ENCODE measurements at regions not wholly inside any gene's neighbourhood (a gene's known extent, or its start where the extent isn't known, plus 50 kb on each side); places are given as distances from the start of the nearest gene placed in this dataset.

DNA sequence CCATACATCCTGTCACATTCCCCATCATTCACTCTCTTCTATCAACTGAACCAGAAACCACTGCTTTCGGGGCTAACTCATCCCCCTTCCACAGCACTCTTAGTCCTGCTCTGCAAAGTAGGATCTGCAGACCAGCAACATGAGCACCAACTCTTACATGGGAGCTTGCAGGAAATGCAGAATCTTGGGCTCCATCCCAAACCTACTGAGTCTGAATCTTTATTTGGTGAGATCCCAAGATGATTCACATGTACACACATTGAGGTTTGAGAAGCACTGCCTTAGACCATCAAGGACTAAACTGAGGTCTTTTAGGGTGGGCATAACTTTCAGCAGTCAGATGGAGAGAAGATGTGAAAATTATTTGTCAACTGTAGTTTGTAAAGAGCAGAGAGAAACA lies 235.6 kb upstream of the EPHA4 start:
- no peak overlapping the region for H3K27ac ChIP-seq (ENCODE audit: control insufficient read depth, insufficient read depth, low read length)
- H3K4me3 ChIP-seq (ENCODE audit: control insufficient read depth in 2 of 3, extremely low read depth in 1 of 3, insufficient read depth in 2 of 3, low read depth in 1 of 3, low read length in 3 of 3) = no peak overlapping the region
- no peak for FAIRE-seq
- dilution Hi-C loops (cut with MboI; ENCODE audit: extremely low pct_ligation_motif_present, low sequenced_read_pairs) = no loop called here
- no peaks in the 10 kb centered on the region for H3K79me2 ChIP-seq (ENCODE audit: control insufficient read depth, insufficient read depth, low read length)
- no peak for DNase-seq (ENCODE audit: low read depth, low spot score)
- no peak overlapping the region for H3K4me2 ChIP-seq (ENCODE audit: control insufficient read depth, extremely low read depth, insufficient read depth, low read depth, low read length)
- no peaks in the 10 kb centered on the region for H3K36me3 ChIP-seq (ENCODE audit: control insufficient read depth in 2 of 2, extremely low read depth in 1 of 2, insufficient read depth in 2 of 2, low read length in 2 of 2)
- no peaks in the 10 kb centered on the region for H3K27me3 ChIP-seq (ENCODE audit: control insufficient read depth, extremely low read depth, insufficient read depth, low read length)
- H2AFZ ChIP-seq (ENCODE audit: control insufficient read depth, low read length) = no peak overlapping the region
- TF ChIP-seq, protein P1, sequence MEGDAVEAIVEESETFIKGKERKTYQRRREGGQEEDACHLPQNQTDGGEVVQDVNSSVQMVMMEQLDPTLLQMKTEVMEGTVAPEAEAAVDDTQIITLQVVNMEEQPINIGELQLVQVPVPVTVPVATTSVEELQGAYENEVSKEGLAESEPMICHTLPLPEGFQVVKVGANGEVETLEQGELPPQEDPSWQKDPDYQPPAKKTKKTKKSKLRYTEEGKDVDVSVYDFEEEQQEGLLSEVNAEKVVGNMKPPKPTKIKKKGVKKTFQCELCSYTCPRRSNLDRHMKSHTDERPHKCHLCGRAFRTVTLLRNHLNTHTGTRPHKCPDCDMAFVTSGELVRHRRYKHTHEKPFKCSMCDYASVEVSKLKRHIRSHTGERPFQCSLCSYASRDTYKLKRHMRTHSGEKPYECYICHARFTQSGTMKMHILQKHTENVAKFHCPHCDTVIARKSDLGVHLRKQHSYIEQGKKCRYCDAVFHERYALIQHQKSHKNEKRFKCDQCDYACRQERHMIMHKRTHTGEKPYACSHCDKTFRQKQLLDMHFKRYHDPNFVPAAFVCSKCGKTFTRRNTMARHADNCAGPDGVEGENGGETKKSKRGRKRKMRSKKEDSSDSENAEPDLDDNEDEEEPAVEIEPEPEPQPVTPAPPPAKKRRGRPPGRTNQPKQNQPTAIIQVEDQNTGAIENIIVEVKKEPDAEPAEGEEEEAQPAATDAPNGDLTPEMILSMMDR (optimal IDR thresholded peaks at IDR 0.05 in 1 of 3, IDR thresholded peaks at IDR 0.05 in 1 of 3, conservative IDR thresholded peaks at IDR 0.05 in 1 of 3; ENCODE audit: extremely low read depth in 1 of 3, insufficient read depth in 2 of 3, low read length in 3 of 3) = no peak
- TF ChIP-seq EZH2 (IDR thresholded peaks at IDR 0.05; ENCODE audit: low read length) = no peak
- H3K9me1 ChIP-seq (ENCODE audit: control insufficient read depth, extremely low read depth, insufficient read depth, low read length) = no peaks in the 10 kb centered on the region
- H4K20me1 ChIP-seq (ENCODE audit: control insufficient read depth, extremely low read depth, insufficient read depth, low read length) = no peaks in the 10 kb centered on the region
- no peak overlapping the region for H3K9ac ChIP-seq (ENCODE audit: control insufficient read depth, extremely low read depth, insufficient read depth, low read length)
- no peaks in the 10 kb centered on the region for H3K4me1 ChIP-seq (ENCODE audit: control insufficient read depth, extremely low read depth, insufficient read depth, low read length)
- H3K9me3 ChIP-seq (ENCODE audit: control insufficient read depth, low read depth, low read length) = no peaks in the 10 kb centered on the region

DNA sequence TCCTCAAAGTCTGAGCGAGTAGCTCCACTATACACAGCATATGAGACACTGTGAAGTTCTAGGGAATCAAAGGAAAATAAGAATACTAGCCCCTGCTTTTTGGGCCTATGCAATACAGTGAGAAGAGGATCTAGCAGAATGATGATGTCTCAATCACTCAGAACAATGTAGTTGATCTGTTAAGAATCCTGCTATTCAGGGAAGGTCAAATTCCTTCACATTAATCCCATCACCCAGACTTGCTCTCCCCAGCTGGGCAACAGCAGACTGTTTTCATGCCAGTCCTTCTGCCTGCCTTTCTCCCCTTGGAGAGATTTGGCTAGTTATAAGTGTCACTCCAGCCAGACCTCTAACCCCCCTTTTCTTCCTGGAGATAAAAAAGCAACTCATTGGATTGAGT lies 230.0 kb upstream of the EPHA4 start:
- Histone ChIP-seq H3K4me3 (ENCODE audit: control insufficient read depth in 2 of 3, extremely low read depth in 1 of 3, insufficient read depth in 2 of 3, low read depth in 1 of 3, low read length in 3 of 3) (no peak overlapping the region), H3K27ac (ENCODE audit: control insufficient read depth, insufficient read depth, low read length) (no peak overlapping the region), H3K79me2 (ENCODE audit: control insufficient read depth, insufficient read depth, low read length) (no peaks in the 10 kb centered on the region), H3K9me1 (ENCODE audit: control insufficient read depth, extremely low read depth, insufficient read depth, low read length) (no peaks in the 10 kb centered on the region), H3K36me3 (ENCODE audit: control insufficient read depth in 2 of 2, extremely low read depth in 1 of 2, insufficient read depth in 2 of 2, low read length in 2 of 2) (no peaks in the 10 kb centered on the region), H3K4me2 (ENCODE audit: control insufficient read depth, extremely low read depth, insufficient read depth, low read depth, low read length) (no peak overlapping the region), H3K4me1 (ENCODE audit: control insufficient read depth, extremely low read depth, insufficient read depth, low read length) (no peaks in the 10 kb centered on the region), H4K20me1 (ENCODE audit: control insufficient read depth, extremely low read depth, insufficient read depth, low read length) (no peaks in the 10 kb centered on the region), H3K9ac (ENCODE audit: control insufficient read depth, extremely low read depth, insufficient read depth, low read length) (no peak overlapping the region), H2AFZ (ENCODE audit: control insufficient read depth, low read length) (no peak overlapping the region), H3K27me3 (ENCODE audit: control insufficient read depth, extremely low read depth, insufficient read depth, low read length) (no peaks in the 10 kb centered on the region), H3K9me3 (ENCODE audit: control insufficient read depth, low read depth, low read length) (no peaks in the 10 kb centered on the region)
- TF ChIP-seq EZH2 (IDR thresholded peaks at IDR 0.05; ENCODE audit: low read length) = no peak
- TF ChIP-seq, protein P1 (optimal IDR thresholded peaks at IDR 0.05 in 1 of 3, IDR thresholded peaks at IDR 0.05 in 1 of 3, conservative IDR thresholded peaks at IDR 0.05 in 1 of 3; ENCODE audit: extremely low read depth in 1 of 3, insufficient read depth in 2 of 3, low read length in 3 of 3) = no peak
- dilution Hi-C loops (cut with MboI; ENCODE audit: extremely low pct_ligation_motif_present, low sequenced_read_pairs) = no loop called here
- no peak for FAIRE-seq
- DNase-seq (ENCODE audit: low read depth, low spot score) = no peak

All from keratinocyte (primary cell).